ENCODE measurements at regions not wholly inside any gene's neighbourhood (a gene's known extent, or its start where the extent isn't known, plus 50 kb on each side); places are given as distances from the start of the nearest gene placed in this dataset.
A peak's percentile ranks its signal among the peaks of the same experiment; 100 is the strongest.

- intact Hi-C loops (cut with DNase I; ENCODE audit: low total_unique reads), result no loop called here
- no peak for DNase-seq (ENCODE audit: low spot score in 2 of 2)
- no peaks in the 10 kb centered on the region for H3K9me3 ChIP-seq
- no peak overlapping the region for H3K27ac ChIP-seq
- no peaks in the 10 kb centered on the region for H3K4me1 ChIP-seq
- H3K4me3 ChIP-seq, result no peak overlapping the region
- no peaks in the 10 kb centered on the region for H3K36me3 ChIP-seq
- no peaks in the 10 kb centered on the region for H3K27me3 ChIP-seq
- TF ChIP-seq POLR2A (IDR thresholded peaks at IDR 0.05) (no peak), CTCF (IDR thresholded peaks at IDR 0.05) (peak; percentile 39 to 47 (median 41))
Observed at GRCh38 chr9:90141723-90142122, 500.9 kb downstream of the DIRAS2 start.

GRCh38 chr9:90142580-90142979 lies 500.0 kb downstream of the DIRAS2 start:
- no peaks in the 10 kb centered on the region for H3K27me3 ChIP-seq
- peak; percentile 27 to 31 (median 28) for TF ChIP-seq CTCF (IDR thresholded peaks at IDR 0.05)
- TF ChIP-seq POLR2AphosphoS5 (IDR thresholded peaks at IDR 0.05), result no peak
- no peak for TF ChIP-seq POLR2A (IDR thresholded peaks at IDR 0.05)
- H3K4me1 ChIP-seq, result no peaks in the 10 kb centered on the region
- H3K9me3 ChIP-seq, result peaks cover 0 to 3% of the 10 kb centered on the region in 2 donors
- no peak overlapping the region for H3K4me3 ChIP-seq
- intact Hi-C loops (cut with DNase I; ENCODE audit: low total_unique reads), result no loop called here
- DNase-seq (ENCODE audit: low spot score in 2 of 2), result no peak
- no peak overlapping the region for H3K27ac ChIP-seq
- no peaks in the 10 kb centered on the region for H3K36me3 ChIP-seq

GRCh38 chr9:90147426-90147825 lies 495.2 kb downstream of the DIRAS2 start:
- DNase-seq (ENCODE audit: low spot score in 2 of 2), result no peak
- Histone ChIP-seq H3K27me3 (no peaks in the 10 kb centered on the region), H3K4me1 (no peaks in the 10 kb centered on the region), H3K4me3 (no peak overlapping the region), H3K9me3 (peaks cover 0 to 8% of the 10 kb centered on the region in 2 donors), H3K27ac (no peak overlapping the region), H3K36me3 (no peaks in the 10 kb centered on the region)
- TF ChIP-seq CTCF (IDR thresholded peaks at IDR 0.05), result no peak
- no peak for TF ChIP-seq POLR2AphosphoS5 (IDR thresholded peaks at IDR 0.05)
- TF ChIP-seq POLR2A (IDR thresholded peaks at IDR 0.05), result no peak
- intact Hi-C loops (cut with DNase I; ENCODE audit: low total_unique reads), result no loop called here

GRCh38 chr9:90156318-90156717 lies 486.3 kb downstream of the DIRAS2 start:
- Histone ChIP-seq H3K27ac (no peak overlapping the region), H3K4me1 (no peaks in the 10 kb centered on the region), H3K4me3 (no peak overlapping the region), H3K27me3 (no peaks in the 10 kb centered on the region), H3K9me3 (no peaks in the 10 kb centered on the region), H3K36me3 (no peaks in the 10 kb centered on the region)
- intact Hi-C loops (cut with DNase I; ENCODE audit: low total_unique reads), result no loop called here
- TF ChIP-seq POLR2AphosphoS5 (IDR thresholded peaks at IDR 0.05) (no peak), POLR2A (IDR thresholded peaks at IDR 0.05) (no peak)
- DNase-seq (ENCODE audit: low spot score in 2 of 2), result no peak

- Histone ChIP-seq H3K27me3 (no peaks in the 10 kb centered on the region), H3K9me3 (no peaks in the 10 kb centered on the region), H3K27ac (no peak overlapping the region), H3K36me3 (no peaks in the 10 kb centered on the region), H3K4me1 (no peaks in the 10 kb centered on the region), H3K4me3 (no peak overlapping the region)
- no peak for TF ChIP-seq CTCF (IDR thresholded peaks at IDR 0.05)
- no peak for TF ChIP-seq POLR2A (IDR thresholded peaks at IDR 0.05)
- no peak for TF ChIP-seq POLR2AphosphoS5 (IDR thresholded peaks at IDR 0.05)
- intact Hi-C loops (cut with DNase I; ENCODE audit: low total_unique reads), result no loop called here
- no peak for DNase-seq (ENCODE audit: low spot score in 2 of 2)
Observed at GRCh38 chr9:90162326-90162725, 480.3 kb downstream of the DIRAS2 start.

- no peak overlapping the region for H3K4me3 ChIP-seq
- H3K27ac ChIP-seq, result no peak overlapping the region
- no peaks in the 10 kb centered on the region for H3K27me3 ChIP-seq
- TF ChIP-seq POLR2AphosphoS5 (IDR thresholded peaks at IDR 0.05), result no peak
- no peak for TF ChIP-seq CTCF (IDR thresholded peaks at IDR 0.05)
- no peak for TF ChIP-seq POLR2A (IDR thresholded peaks at IDR 0.05)
- no peaks in the 10 kb centered on the region for H3K4me1 ChIP-seq
- no peak for DNase-seq (ENCODE audit: low spot score in 2 of 2)
- intact Hi-C loops (cut with DNase I; ENCODE audit: low total_unique reads), result no loop called here
- H3K9me3 ChIP-seq, result no peaks in the 10 kb centered on the region
- no peaks in the 10 kb centered on the region for H3K36me3 ChIP-seq
Observed at GRCh38 chr9:90162819-90163218, 479.8 kb downstream of the DIRAS2 start.

Measured in breast epithelium (tissue), 4 donors.